K562 (cell line): ENCODE measurements at regions not wholly inside any gene's neighbourhood (a gene's known extent, or its start where the extent isn't known, plus 50 kb on each side); places are given as distances from the start of the nearest gene placed in this dataset.

ENCODE experiments used
- ATAC-seq: fragments of 200-7000 bp; cut with Tn5 transposase; 3 replicates; pipeline ENCODE4 v1.9.1; 2020; ENCODE audit warnings: moderate library complexity
- BruUV-seq: library from RNA; stranded (reverse); fragments of 400-500 nt; replicated peaks from 2 replicates; lab custom pipeline; 2021; lab: Mats Ljungman, UMichigan
- CTCF ChIA-PET: fragments of 300-600 bp; formaldehyde crosslinking; extraction: SDS; loops from one replicate; lab custom pipeline; 2021; ENCODE audit warnings: low intra/inter-chr PET ratio; lab: Yijun Ruan, JAX
- POLR2A ChIA-PET: fragments of 300-600, 350-650 bp; sonication (Branson Sonifier 250); formaldehyde crosslinking; extraction: SDS; loops from one replicate; lab custom pipeline; 2021; ENCODE audit warnings: antibody characterized with exemption, inconsistent platforms; lab: Yijun Ruan, JAX
- DNase-seq, 4 experiments: peaks; one replicate each; pipeline versions ENCODE4 v3.0.0 to v3.0.0-alpha.2; 2011 to 2018; ENCODE audit warnings: low spot score in 3 of 4, mixed read lengths in 3 of 4; ENCODE audit errors: extremely low read depth in 1 of 4
- FAIRE-seq: peaks from 2 replicates; lab custom pipeline; 2011; peaks lifted over from hg19 to GRCh38; lab: Jason Lieb, UNC
- H2AFZ ChIP-seq: 2 replicates; pipeline ENCODE4 v1.6.0; 2011; ENCODE audit warnings: low read depth, low read length, control low read depth, inconsistent platforms
- H3K27ac ChIP-seq: fragments of 200-600 bp; 3 replicates; pipeline ENCODE4 v1.8.0; 2011; ENCODE audit warnings: low read depth, mild to moderate bottlenecking, control low read depth, inconsistent platforms, low read length, moderate library complexity, mixed read lengths; ENCODE audit errors: extremely low read depth
- H3K27me3 ChIP-seq, 2 experiments: fragments of 300-600 bp in 1 of 2; 2 replicates in 1 of 2; 3 replicates in 1 of 2; pipeline versions ENCODE4 v1.6.0 to v1.8.0; 2011; ENCODE audit warnings: inconsistent platforms in 2 of 2, low read length in 2 of 2, mild to moderate bottlenecking in 1 of 2, mixed read lengths in 1 of 2, moderate library complexity in 1 of 2; ENCODE audit not compliant: control insufficient read depth in 2 of 2, insufficient read depth in 2 of 2
- H3K36me3 ChIP-seq: fragments of 300-600 bp; 3 replicates; pipeline ENCODE4 v1.8.0; 2011; ENCODE audit warnings: mild to moderate bottlenecking, low read length, inconsistent platforms; ENCODE audit not compliant: control insufficient read depth, insufficient read depth
- H3K4me1 ChIP-seq, 2 experiments: fragments of 200-600 bp in 1 of 2; replicated peaks in 1 of 2; 2 replicates in 1 of 2; 3 replicates in 1 of 2; pipeline versions ENCODE4 v1.5.1 to v1.8.0; 2011; ENCODE audit warnings: inconsistent platforms in 2 of 2, low read length in 2 of 2, mild to moderate bottlenecking in 1 of 2, mixed read lengths in 1 of 2, moderate library complexity in 1 of 2; ENCODE audit not compliant: control insufficient read depth in 2 of 2, insufficient read depth in 2 of 2
- H3K4me2 ChIP-seq: 2 replicates; pipeline ENCODE4 v1.6.1; 2011; ENCODE audit warnings: low read length, control low read depth, inconsistent platforms, mixed read lengths; ENCODE audit not compliant: insufficient read depth
- H3K4me3 ChIP-seq: fragments of 200-600 bp; sonication (generic), shearing (Covaris generic); 2 replicates; pipeline ENCODE4 v1.5.1; 2016; ENCODE audit warnings: control low read depth, inconsistent platforms
- H3K79me2 ChIP-seq: fragments of 200-600 bp; 3 replicates; pipeline ENCODE4 v1.8.0; 2011; ENCODE audit warnings: low read length, inconsistent platforms; ENCODE audit not compliant: control insufficient read depth, insufficient read depth
- H3K9ac ChIP-seq, 2 experiments: 2 replicates each; pipeline versions ENCODE4 v1.6.0 to v1.6.1; 2011; ENCODE audit warnings: low read depth in 2 of 2, low read length in 2 of 2, control low read depth in 1 of 2, inconsistent platforms in 1 of 2, mild to moderate bottlenecking in 1 of 2, mixed read lengths in 1 of 2; ENCODE audit not compliant: insufficient read depth in 1 of 2
- H3K9me1 ChIP-seq: one replicate; pipeline ENCODE4 v1.6.0; 2011; ENCODE audit warnings: inconsistent platforms, mild to moderate bottlenecking, low read length, moderate library complexity; ENCODE audit not compliant: control insufficient read depth, insufficient read depth
- H3K9me3 ChIP-seq: replicated peaks from 2 replicates; pipeline ENCODE4 v1.5.1; 2011; ENCODE audit warnings: low read depth, low read length, inconsistent platforms; ENCODE audit not compliant: control insufficient read depth, insufficient read depth
- H4K20me1 ChIP-seq: replicated peaks from 2 replicates; pipeline ENCODE4 v1.6.1; 2011; ENCODE audit warnings: low read length, inconsistent platforms, mixed read lengths; ENCODE audit not compliant: control insufficient read depth, insufficient read depth
- ATF3 ChIP-seq, 2 experiments: fragments of 450-650 bp in 1 of 2; sonication (generic) in 1 of 2; formaldehyde crosslinking in 1 of 2; IDR thresholded peaks in 1 of 2; conservative IDR thresholded peaks in 1 of 2; 2 replicates each; pipeline versions ENCODE4 v1.6.1 to v1.8.1; 2016 to 2023; ENCODE audit warnings: mild to moderate bottlenecking in 2 of 2, moderate library complexity in 2 of 2, inconsistent platforms in 1 of 2, missing genetic modification reagents in 1 of 2
- ESRRA ChIP-seq: fragments of 450-650 bp; IDR thresholded peaks from 2 replicates; pipeline ENCODE4 v1.6.1; 2014; ENCODE audit warnings: low read depth, mild to moderate bottlenecking, moderate library complexity, borderline replicate concordance
- FIP1L1 ChIP-seq: fragments of 200-400 bp; formaldehyde crosslinking; IDR thresholded peaks from 2 replicates; pipeline ENCODE4 v1.6.1; 2018; ENCODE audit warnings: mild to moderate bottlenecking, low read depth, low read length; ENCODE audit not compliant: poor library complexity, severe bottlenecking
- HDAC8 ChIP-seq: fragments of 450-650 bp; IDR thresholded peaks from 2 replicates; pipeline ENCODE4 v1.6.1; 2016; ENCODE audit warnings: mild to moderate bottlenecking, missing genetic modification characterization, moderate library complexity, missing compliant biosample characterization
- KLF1 ChIP-seq: fragments of 450-650 bp; IDR thresholded peaks from 2 replicates; pipeline ENCODE4 v1.6.1; 2016; ENCODE audit warnings: missing genetic modification characterization, missing compliant biosample characterization
- KLF6 ChIP-seq: fragments of 250-450 bp; sonication (Bioruptor Pico); IDR thresholded peaks from 2 replicates; pipeline ENCODE4 v1.4.0; 2020; ENCODE audit warnings: mild to moderate bottlenecking, moderate library complexity, borderline replicate concordance
- PHF8 ChIP-seq: fragments of 200-600 bp; sonication (generic); IDR thresholded peaks from 2 replicates; pipeline ENCODE4 v1.6.1; 2012; ENCODE audit warnings: mixed run types, mild to moderate bottlenecking, inconsistent platforms, low read length, moderate library complexity, borderline replicate concordance
- ZBED1 ChIP-seq: IDR thresholded peaks from 2 replicates; pipeline ENCODE4 v1.6.1; 2014
- ZNF395 ChIP-seq: fragments of 200-800 bp; sonication (Bioruptor generic); IDR thresholded peaks from 2 replicates; pipeline ENCODE4 v1.6.1; 2017; ENCODE audit warnings: missing genetic modification characterization, missing compliant biosample characterization
- ZNF830 ChIP-seq: fragments of 250-450 bp; sonication (Bioruptor Pico); IDR thresholded peaks from 2 replicates; pipeline ENCODE4 v1.5.0; 2021; ENCODE audit warnings: mild to moderate bottlenecking
- WGBS: fragments of 100-300 bp; shearing (Covaris generic); methylation state at CpG from one replicate; pipeline ENCODE4 v1.1.6; 2016; ENCODE audit warnings: low coverage, mixed read lengths; ENCODE audit not compliant: insufficient coverage; ENCODE audit errors: missing lambda C conversion rate; 5-methylcytosine and 5-hydroxymethylcytosine counted together
- in situ Hi-C: fragments of 300-500 bp; cut with MboI; formaldehyde crosslinking; loops from 4 replicates; pipeline ENCODE4 v1.15.0; 2018; ENCODE audit warnings: inconsistent platforms, mixed read lengths
- intact Hi-C: fragments of 100-400 bp; cut with micrococcal nuclease; formaldehyde crosslinking; loops from 2 replicates; pipeline ENCODE4 v1.14.2; 2022
- TF ChIP-seq, protein P1 (sequence below): fragments of 450-650 bp; IDR thresholded peaks from 2 replicates; pipeline ENCODE4 v1.6.1; 2016; ENCODE audit warnings: antibody characterized with exemption
- TF ChIP-seq, protein P2 (sequence below): fragments of 250-450 bp; sonication (Bioruptor Pico); IDR thresholded peaks from 2 replicates; pipeline ENCODE4 v1.4.0; 2020; ENCODE audit warnings: mild to moderate bottlenecking, moderate library complexity
- TF ChIP-seq, protein P3 (sequence below): fragments of 450-650 bp; formaldehyde crosslinking; IDR thresholded peaks from 2 replicates; pipeline ENCODE4 v1.4.0; 2022; ENCODE audit warnings: missing genetic modification characterization

DNA sequence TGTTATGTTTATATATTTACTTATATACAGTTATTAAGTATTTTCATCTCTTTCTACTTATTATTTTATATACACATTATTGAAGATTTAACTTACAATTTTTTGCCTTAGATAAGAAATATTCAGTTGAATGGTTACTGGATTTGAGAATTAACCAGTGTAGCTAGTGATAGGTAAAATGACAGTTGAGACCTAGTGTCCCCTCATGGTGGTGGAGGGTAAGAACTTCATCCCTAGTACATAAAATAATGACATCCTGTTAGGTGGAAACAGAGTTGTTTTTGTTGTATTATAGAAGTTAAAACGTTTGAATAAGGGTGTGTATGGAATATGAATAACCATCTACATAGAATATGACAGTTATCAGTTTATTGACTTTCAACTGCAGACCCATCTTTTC lies 1152.4 kb upstream of the ALCAM start (continued):
- TF ChIP-seq ATF3 (IDR thresholded peaks at IDR 0.05) (no peak), ATF3 (CRISPR knock-in tag; conservative IDR thresholded peaks at IDR 0.05) (no peak), ZNF395 (CRISPR knock-in tag) (no peak), KLF6 (CRISPR knock-in tag) (no peak)
- TF ChIP-seq, protein P1, sequence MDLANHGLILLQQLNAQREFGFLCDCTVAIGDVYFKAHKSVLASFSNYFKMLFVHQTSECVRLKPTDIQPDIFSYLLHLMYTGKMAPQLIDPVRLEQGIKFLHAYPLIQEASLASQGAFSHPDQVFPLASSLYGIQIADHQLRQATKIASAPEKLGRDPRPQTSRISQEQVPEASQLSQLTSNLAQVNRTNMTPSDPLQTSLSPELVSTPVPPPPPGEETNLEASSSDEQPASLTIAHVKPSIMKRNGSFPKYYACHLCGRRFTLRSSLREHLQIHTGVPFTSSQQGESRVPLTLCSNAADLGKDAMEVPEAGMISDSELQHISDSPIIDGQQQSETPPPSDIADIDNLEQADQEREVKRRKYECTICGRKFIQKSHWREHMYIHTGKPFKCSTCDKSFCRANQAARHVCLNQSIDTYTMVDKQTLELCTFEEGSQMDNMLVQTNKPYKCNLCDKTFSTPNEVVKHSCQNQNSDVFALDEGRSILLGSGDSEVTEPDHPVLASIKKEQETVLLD, result no peak

DNA sequence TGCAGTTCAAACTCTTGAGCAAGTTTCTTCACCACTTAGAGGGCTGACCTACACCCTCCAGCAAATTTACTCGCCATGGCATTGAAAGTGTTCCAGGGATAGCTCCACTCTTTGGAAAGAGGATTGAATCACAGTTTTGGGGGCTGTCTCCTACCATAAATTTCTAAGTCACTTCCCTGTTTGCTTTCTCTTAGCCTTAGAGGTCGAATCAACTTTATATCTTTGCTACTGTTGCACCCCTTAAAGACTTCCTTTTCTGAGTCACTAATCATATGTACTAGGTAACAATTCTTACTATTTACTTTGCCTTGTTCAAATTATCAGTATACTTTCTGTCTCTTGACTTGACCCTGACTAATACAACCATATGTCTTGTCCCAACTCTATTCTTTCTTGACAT lies 1151.8 kb upstream of the ALCAM start:
- H4K20me1 ChIP-seq, result no peaks in the 10 kb centered on the region
- in situ Hi-C loops, result no loop called here
- no peak overlapping the region for H3K4me3 ChIP-seq
- no peak for ATAC-seq
- H3K27me3 ChIP-seq, result no peaks in the 10 kb centered on the region
- CTCF ChIA-PET, result no interaction called here
- no peak overlapping the region for H3K4me2 ChIP-seq
- H3K9ac ChIP-seq, result no peak overlapping the region
- no peak for FAIRE-seq
- no peaks in the 10 kb centered on the region for H3K4me1 ChIP-seq
- H3K9me3 ChIP-seq, result no peaks in the 10 kb centered on the region
- TF ChIP-seq ZNF830 (CRISPR knock-in tag) (no peak), KLF1 (no peak), HDAC8 (tag) (no peak), FIP1L1 (no peak), ESRRA (no peak), ZBED1 (no peak), PHF8 (no peak)
- TF ChIP-seq, protein P2, sequence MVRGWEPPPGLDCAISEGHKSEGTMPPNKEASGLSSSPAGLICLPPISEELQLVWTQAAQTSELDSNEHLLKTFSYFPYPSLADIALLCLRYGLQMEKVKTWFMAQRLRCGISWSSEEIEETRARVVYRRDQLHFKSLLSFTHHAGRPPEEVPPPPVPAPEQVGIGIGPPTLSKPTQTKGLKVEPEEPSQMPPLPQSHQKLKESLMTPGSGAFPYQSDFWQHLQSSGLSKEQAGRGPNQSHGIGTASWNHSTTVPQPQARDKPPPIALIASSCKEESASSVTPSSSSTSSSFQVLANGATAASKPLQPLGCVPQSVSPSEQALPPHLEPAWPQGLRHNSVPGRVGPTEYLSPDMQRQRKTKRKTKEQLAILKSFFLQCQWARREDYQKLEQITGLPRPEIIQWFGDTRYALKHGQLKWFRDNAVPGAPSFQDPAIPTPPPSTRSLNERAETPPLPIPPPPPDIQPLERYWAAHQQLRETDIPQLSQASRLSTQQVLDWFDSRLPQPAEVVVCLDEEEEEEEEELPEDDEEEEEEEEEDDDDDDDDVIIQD (CRISPR knock-in tag), result no peak
- TF ChIP-seq, protein P3, sequence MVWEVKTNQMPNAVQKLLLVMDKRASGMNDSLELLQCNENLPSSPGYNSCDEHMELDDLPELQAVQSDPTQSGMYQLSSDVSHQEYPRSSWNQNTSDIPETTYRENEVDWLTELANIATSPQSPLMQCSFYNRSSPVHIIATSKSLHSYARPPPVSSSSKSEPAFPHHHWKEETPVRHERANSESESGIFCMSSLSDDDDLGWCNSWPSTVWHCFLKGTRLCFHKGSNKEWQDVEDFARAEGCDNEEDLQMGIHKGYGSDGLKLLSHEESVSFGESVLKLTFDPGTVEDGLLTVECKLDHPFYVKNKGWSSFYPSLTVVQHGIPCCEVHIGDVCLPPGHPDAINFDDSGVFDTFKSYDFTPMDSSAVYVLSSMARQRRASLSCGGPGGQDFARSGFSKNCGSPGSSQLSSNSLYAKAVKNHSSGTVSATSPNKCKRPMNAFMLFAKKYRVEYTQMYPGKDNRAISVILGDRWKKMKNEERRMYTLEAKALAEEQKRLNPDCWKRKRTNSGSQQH (CRISPR knock-in tag), result no peak
- TF ChIP-seq, all 486 proteins: peak for 0
- no TSS peak for BruUV-seq
- Histone ChIP-seq H3K27ac (no peak overlapping the region), H3K36me3 (no peaks in the 10 kb centered on the region), H3K9me1 (no peaks in the 10 kb centered on the region), H2AFZ (no peak overlapping the region), H3K79me2 (no peaks in the 10 kb centered on the region)
- WGBS, result 0% methylated on average over 2 of the region's 2 CpGs
- DNase-seq, result no peak
- POLR2A ChIA-PET, result no interaction called here
- intact Hi-C loops, result no loop called here
